MM.1S (cell line): ENCODE measurements at regions not wholly inside any gene's neighbourhood (a gene's known extent, or its start where the extent isn't known, plus 50 kb on each side); places are given as distances from the start of the nearest gene placed in this dataset.

ENCODE experiments used
- DNase-seq: peaks from one replicate; pipeline ENCODE4 v3.0.0-alpha.2; 2015
- H2AFZ ChIP-seq: fragments of 300-600 bp; sonication (generic); 2 replicates; pipeline ENCODE4 v1.6.0; 2016; ENCODE audit warnings: antibody characterized with exemption, low read length
- H3F3A ChIP-seq: fragments of 300-600 bp; sonication (generic); 2 replicates; pipeline ENCODE4 v1.6.1; 2016; ENCODE audit warnings: mild to moderate bottlenecking, antibody characterized with exemption, low read length, moderate library complexity, mixed read lengths; ENCODE audit not compliant: insufficient read depth
- H3K27ac ChIP-seq: fragments of 300-600 bp; sonication (generic); 2 replicates; pipeline ENCODE4 v1.5.1; 2016; ENCODE audit warnings: mild to moderate bottlenecking, low read length
- H3K27me3 ChIP-seq: fragments of 300-600 bp; sonication (generic); replicated peaks from 2 replicates; pipeline ENCODE4 v1.6.0; 2016; ENCODE audit warnings: low read length; ENCODE audit not compliant: insufficient read depth
- H3K36me3 ChIP-seq: fragments of 300-600 bp; sonication (generic); replicated peaks from 2 replicates; pipeline ENCODE4 v1.6.1; 2016; ENCODE audit warnings: mild to moderate bottlenecking, low read length, mixed read lengths; ENCODE audit not compliant: insufficient read depth
- H3K4me1 ChIP-seq: fragments of 300-600 bp; sonication (generic); 2 replicates; pipeline ENCODE4 v1.6.1; 2016; ENCODE audit warnings: low read length, mixed read lengths
- H3K4me2 ChIP-seq: fragments of 300-600 bp; sonication (generic); 2 replicates; pipeline ENCODE4 v1.6.0; 2016; ENCODE audit warnings: low read depth, low read length
- H3K4me3 ChIP-seq: fragments of 300-600 bp; sonication (generic); 2 replicates; pipeline ENCODE4 v1.5.1; 2016; ENCODE audit warnings: low read length, mixed read lengths
- H3K79me2 ChIP-seq: fragments of 300-600 bp; sonication (generic); 2 replicates; pipeline ENCODE4 v1.6.1; 2016; ENCODE audit warnings: mixed run types, low read length, mixed read lengths
- H3K9ac ChIP-seq: fragments of 300-600 bp; sonication (generic); 2 replicates; pipeline ENCODE4 v1.6.1; 2016; ENCODE audit warnings: low read length, mixed read lengths
- H3K9me2 ChIP-seq: fragments of 300-600 bp; sonication (generic); replicated peaks from 2 replicates; pipeline ENCODE4 v1.6.1; 2016; ENCODE audit warnings: mild to moderate bottlenecking, low read length, mixed read lengths; ENCODE audit not compliant: insufficient read depth
- H3K9me3 ChIP-seq: fragments of 300-600 bp; sonication (generic); replicated peaks from 2 replicates; pipeline ENCODE4 v1.6.1; 2016; ENCODE audit warnings: mild to moderate bottlenecking, low read length, mixed read lengths; ENCODE audit not compliant: insufficient read depth
- H4K20me1 ChIP-seq: fragments of 300-600 bp; sonication (generic); 2 replicates; pipeline ENCODE4 v1.6.1; 2016; ENCODE audit warnings: mild to moderate bottlenecking, low read length, moderate library complexity, mixed read lengths; ENCODE audit not compliant: insufficient read depth
- CTCF ChIP-seq: fragments of 300-600 bp; sonication (generic); IDR thresholded peaks from 2 replicates; pipeline ENCODE4 v1.5.1; 2016; ENCODE audit warnings: antibody characterized with exemption, low read length, mixed read lengths
- EZH2 ChIP-seq: fragments of 300-600 bp; sonication (generic); optimal IDR thresholded peaks from 2 replicates; pipeline ENCODE3; 2017; ENCODE audit warnings: low read depth, mild to moderate bottlenecking, antibody characterized with exemption, low read length, mixed read lengths
- EZH2phosphoT487 ChIP-seq: fragments of 300-600 bp; sonication (generic); IDR thresholded peaks from 2 replicates; pipeline ENCODE4 v1.6.1; 2018; ENCODE audit warnings: antibody characterized with exemption, low read length

GRCh38 chr3:77825001-77825827 lies 785.3 kb downstream of the ROBO2 start:
- no peaks in the 10 kb centered on the region for H4K20me1 ChIP-seq
- no peak overlapping the region for H3K9ac ChIP-seq
- H3K9me3 ChIP-seq: no peaks in the 10 kb centered on the region
- H3K9me2 ChIP-seq: no peaks in the 10 kb centered on the region
- no peak overlapping the region for H3K4me2 ChIP-seq
- H3K27me3 ChIP-seq: no peaks in the 10 kb centered on the region
- H3K79me2 ChIP-seq: no peaks in the 10 kb centered on the region
- no peaks in the 10 kb centered on the region for H3K36me3 ChIP-seq
- DNase-seq: peak; percentile 33
- no peaks in the 10 kb centered on the region for H3F3A ChIP-seq
- H3K27ac ChIP-seq: no peak overlapping the region
- no peak for TF ChIP-seq EZH2
- no peak for TF ChIP-seq EZH2phosphoT487
- no peak for TF ChIP-seq CTCF
- H2AFZ ChIP-seq: no peak overlapping the region
- H3K4me1 ChIP-seq: no peaks in the 10 kb centered on the region
- H3K4me3 ChIP-seq: no peak overlapping the region

- no peak overlapping the region for H3K27ac ChIP-seq
- TF ChIP-seq EZH2phosphoT487 (no peak), EZH2 (no peak), CTCF (no peak)
- no peaks in the 10 kb centered on the region for H4K20me1 ChIP-seq
- no peaks in the 10 kb centered on the region for H3F3A ChIP-seq
- H3K4me2 ChIP-seq: no peak overlapping the region
- H3K9ac ChIP-seq: no peak overlapping the region
- no peaks in the 10 kb centered on the region for H3K36me3 ChIP-seq
- H3K79me2 ChIP-seq: no peaks in the 10 kb centered on the region
- H3K9me3 ChIP-seq: no peaks in the 10 kb centered on the region
- H3K4me3 ChIP-seq: no peak overlapping the region
- H3K27me3 ChIP-seq: no peaks in the 10 kb centered on the region
- no peak for DNase-seq
- H2AFZ ChIP-seq: no peak overlapping the region
- no peaks in the 10 kb centered on the region for H3K9me2 ChIP-seq
- no peaks in the 10 kb centered on the region for H3K4me1 ChIP-seq
These were observed 796.0 kb downstream of the ROBO2 start for GRCh38 chr3:77835921-77836320.

GRCh38 chr3:77837456-77838025 lies 797.6 kb downstream of the ROBO2 start:
- H3K9me3 ChIP-seq: no peaks in the 10 kb centered on the region
- no peak overlapping the region for H2AFZ ChIP-seq
- no peak overlapping the region for H3K27ac ChIP-seq
- H3K27me3 ChIP-seq: no peaks in the 10 kb centered on the region
- no peak overlapping the region for H3K4me3 ChIP-seq
- no peaks in the 10 kb centered on the region for H3K4me1 ChIP-seq
- H3K36me3 ChIP-seq: no peaks in the 10 kb centered on the region
- no peaks in the 10 kb centered on the region for H3K79me2 ChIP-seq
- no peak overlapping the region for H3K4me2 ChIP-seq
- H4K20me1 ChIP-seq: no peaks in the 10 kb centered on the region
- H3F3A ChIP-seq: no peaks in the 10 kb centered on the region
- TF ChIP-seq CTCF (no peak), EZH2 (no peak), EZH2phosphoT487 (no peak)
- H3K9me2 ChIP-seq: no peaks in the 10 kb centered on the region
- H3K9ac ChIP-seq: no peak overlapping the region
- no peak for DNase-seq
